ENCODE measurements at regions not wholly inside any gene's neighbourhood (a gene's known extent, or its start where the extent isn't known, plus 50 kb on each side); places are given as distances from the start of the nearest gene placed in this dataset.

GRCh38 chr4:113849771-113850170 lies 88.2 kb upstream of the CAMK2D start:
- TF ChIP-seq CTCF (IDR thresholded peaks at IDR 0.05; ENCODE audit: low read length, missing control alignments) = peak; percentile 14
- no peak overlapping the region for H3K4me3 ChIP-seq (replicated peaks; ENCODE audit: low read depth, low read length)
- DNase-seq (ENCODE audit: low read depth) = peak; percentile 69

- no peak for DNase-seq (ENCODE audit: low read depth)
- H3K4me3 ChIP-seq (replicated peaks; ENCODE audit: low read depth, low read length) = no peak overlapping the region
- TF ChIP-seq CTCF (IDR thresholded peaks at IDR 0.05; ENCODE audit: low read length, missing control alignments) = no peak
Observed at GRCh38 chr4:113847710-113848109, 86.2 kb upstream of the CAMK2D start.

- no peak overlapping the region for H3K4me3 ChIP-seq (replicated peaks; ENCODE audit: low read depth, low read length)
- TF ChIP-seq CTCF (IDR thresholded peaks at IDR 0.05; ENCODE audit: low read length, missing control alignments) = no peak
- DNase-seq (ENCODE audit: low read depth) = no peak
Observed at GRCh38 chr4:113846433-113846832, 84.9 kb upstream of the CAMK2D start.

GRCh38 chr4:113845138-113845537 lies 83.6 kb upstream of the CAMK2D start:
- peak; percentile 28 for DNase-seq (ENCODE audit: low read depth)
- H3K4me3 ChIP-seq (replicated peaks; ENCODE audit: low read depth, low read length) = no peak overlapping the region
- no peak for TF ChIP-seq CTCF (IDR thresholded peaks at IDR 0.05; ENCODE audit: low read length, missing control alignments)

- no peak for TF ChIP-seq CTCF (IDR thresholded peaks at IDR 0.05; ENCODE audit: low read length, missing control alignments)
- H3K4me3 ChIP-seq (replicated peaks; ENCODE audit: low read depth, low read length) = no peak overlapping the region
- no peak for DNase-seq (ENCODE audit: low read depth)
Observed at GRCh38 chr4:113844369-113844768, 82.8 kb upstream of the CAMK2D start.

- H3K4me3 ChIP-seq (replicated peaks; ENCODE audit: low read depth, low read length) = no peak overlapping the region
- no peak for TF ChIP-seq CTCF (IDR thresholded peaks at IDR 0.05; ENCODE audit: low read length, missing control alignments)
- DNase-seq (ENCODE audit: low read depth) = no peak
Observed at GRCh38 chr4:113840861-113841260, 79.3 kb upstream of the CAMK2D start.

GRCh38 chr4:113838460-113838859 lies 76.9 kb upstream of the CAMK2D start:
- H3K4me3 ChIP-seq (replicated peaks; ENCODE audit: low read depth, low read length) = no peak overlapping the region
- no peak for TF ChIP-seq CTCF (IDR thresholded peaks at IDR 0.05; ENCODE audit: low read length, missing control alignments)
- DNase-seq (ENCODE audit: low read depth) = no peak

Measured in fibroblast of pulmonary artery (primary cell).